SJSA1 (cell line): ENCODE measurements at regions not wholly inside any gene's neighbourhood (a gene's known extent, or its start where the extent isn't known, plus 50 kb on each side); places are given as distances from the start of the nearest gene placed in this dataset.

Experiments
- DNase-seq, 2 experiments: peaks; one replicate each; pipeline ENCODE4 v3.0.0-alpha.2; 2015 to 2020; ENCODE audit warnings: low spot score in 2 of 2, low read depth in 1 of 2
- H3K27ac ChIP-seq: fragments of 250-450 bp; sonication (Bioruptor Pico); 2 replicates; pipeline ENCODE4 v1.5.1; 2020; ENCODE audit warnings: mild to moderate bottlenecking, moderate library complexity
- H3K27me3 ChIP-seq: fragments of 250-450 bp; sonication (Bioruptor Pico); replicated peaks from 2 replicates; pipeline ENCODE4 v1.5.1; 2020; ENCODE audit warnings: mild to moderate bottlenecking, moderate library complexity
- H3K36me3 ChIP-seq: fragments of 250-450 bp; sonication (Bioruptor Pico); 2 replicates; pipeline ENCODE4 v1.5.1; 2020; ENCODE audit warnings: mild to moderate bottlenecking
- H3K4me1 ChIP-seq: fragments of 250-450 bp; sonication (Bioruptor Pico); replicated peaks from 2 replicates; pipeline ENCODE4 v1.6.1; 2021; ENCODE audit warnings: mild to moderate bottlenecking
- H3K4me3 ChIP-seq: fragments of 250-450 bp; sonication (Bioruptor Pico); 2 replicates; pipeline ENCODE4 v1.5.1; 2020; ENCODE audit warnings: mild to moderate bottlenecking
- H3K9me3 ChIP-seq: fragments of 250-450 bp; sonication (Bioruptor Pico); replicated peaks from 2 replicates; pipeline ENCODE4 v1.5.1; 2020; ENCODE audit warnings: mild to moderate bottlenecking

DNA sequence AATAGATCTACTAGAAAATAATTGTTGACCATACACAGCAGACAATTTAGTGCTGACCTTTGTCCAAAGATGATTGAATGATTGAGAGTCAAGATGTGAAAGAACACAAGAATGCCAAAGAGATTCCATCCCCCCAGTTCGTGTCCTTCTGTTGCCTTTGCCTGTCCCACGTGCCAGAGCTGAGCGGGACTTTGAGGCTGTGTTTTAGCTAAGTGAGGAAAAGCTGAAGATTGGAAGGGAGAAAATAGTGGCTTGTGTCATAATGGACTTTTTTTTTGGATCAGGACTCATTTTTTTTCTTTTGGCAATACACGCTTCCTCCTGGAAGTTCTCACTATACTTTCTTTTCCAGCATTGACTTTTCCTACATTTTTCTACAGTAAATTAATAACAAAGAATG is 206.6 kb upstream of the MDFIC2 start:
- Histone ChIP-seq H3K9me3 (no peaks in the 10 kb centered on the region), H3K27ac (no peak overlapping the region), H3K36me3 (no peaks in the 10 kb centered on the region), H3K4me1 (no peaks in the 10 kb centered on the region), H3K4me3 (no peak overlapping the region), H3K27me3 (0 out of 2 replicates have a peak, but pooled peaks cover 4% of the 10 kb centered on the region)
- DNase-seq, result no peak

- 0 out of 2 replicates have a peak, but pooled peaks cover 4% of the 10 kb centered on the region for H3K27me3 ChIP-seq
- no peaks in the 10 kb centered on the region for H3K9me3 ChIP-seq
- H3K4me3 ChIP-seq, result no peak overlapping the region
- no peaks in the 10 kb centered on the region for H3K4me1 ChIP-seq
- no peak overlapping the region for H3K27ac ChIP-seq
- no peaks in the 10 kb centered on the region for H3K36me3 ChIP-seq
- DNase-seq, result no peak
Measured at GRCh38 chr3:70518356-70518755, 205.9 kb upstream of the MDFIC2 start.

DNA sequence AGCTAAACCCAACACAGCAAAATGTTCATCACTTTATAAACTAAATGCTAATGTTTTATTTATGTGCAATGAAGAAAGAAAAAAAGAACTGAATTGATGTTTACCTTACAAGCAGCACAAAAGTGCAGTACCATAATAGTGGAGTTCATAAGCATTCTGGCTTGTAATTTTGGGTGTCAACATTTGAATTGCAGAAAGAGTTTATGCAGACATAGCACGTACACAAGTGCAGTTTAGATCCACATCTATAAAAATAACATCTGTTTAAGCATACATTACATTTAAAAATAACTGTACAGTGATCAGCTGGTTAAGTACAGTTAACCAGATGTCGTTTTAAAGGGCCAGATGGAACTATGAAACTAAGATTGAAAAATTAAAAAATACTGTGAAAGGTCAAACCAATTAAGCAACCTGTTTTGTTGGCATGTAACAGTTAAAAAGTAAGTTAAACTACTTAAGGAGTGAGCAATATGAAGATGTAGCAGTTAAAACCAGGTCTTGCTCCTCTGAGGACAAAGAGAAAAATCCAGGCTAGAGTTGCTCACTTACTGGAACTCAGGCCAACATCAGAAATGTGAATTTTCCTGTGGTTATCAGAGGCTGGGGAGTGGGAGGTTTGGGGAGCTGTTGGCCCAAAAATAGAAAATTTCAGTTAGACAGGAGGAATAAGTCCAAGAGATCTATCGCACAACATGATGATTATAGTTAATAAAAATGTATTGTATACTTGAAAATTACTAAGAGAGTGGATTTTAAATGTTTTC is 204.9 kb upstream of the MDFIC2 start:
- Histone ChIP-seq H3K27me3 (0 out of 2 replicates have a peak, but pooled peaks cover 4% of the 10 kb centered on the region), H3K27ac (no peak overlapping the region), H3K4me3 (no peak overlapping the region), H3K4me1 (no peaks in the 10 kb centered on the region), H3K36me3 (no peaks in the 10 kb centered on the region), H3K9me3 (no peaks in the 10 kb centered on the region)
- no peak for DNase-seq

GRCh38 chr3:70516076-70516475 is 203.6 kb upstream of the MDFIC2 start:
- no peak overlapping the region for H3K4me3 ChIP-seq
- DNase-seq, result no peak
- H3K27ac ChIP-seq, result no peak overlapping the region
- no peaks in the 10 kb centered on the region for H3K9me3 ChIP-seq
- H3K4me1 ChIP-seq, result no peaks in the 10 kb centered on the region
- no peaks in the 10 kb centered on the region for H3K36me3 ChIP-seq
- H3K27me3 ChIP-seq, result 0 out of 2 replicates have a peak, but pooled peaks cover 4% of the 10 kb centered on the region

DNA sequence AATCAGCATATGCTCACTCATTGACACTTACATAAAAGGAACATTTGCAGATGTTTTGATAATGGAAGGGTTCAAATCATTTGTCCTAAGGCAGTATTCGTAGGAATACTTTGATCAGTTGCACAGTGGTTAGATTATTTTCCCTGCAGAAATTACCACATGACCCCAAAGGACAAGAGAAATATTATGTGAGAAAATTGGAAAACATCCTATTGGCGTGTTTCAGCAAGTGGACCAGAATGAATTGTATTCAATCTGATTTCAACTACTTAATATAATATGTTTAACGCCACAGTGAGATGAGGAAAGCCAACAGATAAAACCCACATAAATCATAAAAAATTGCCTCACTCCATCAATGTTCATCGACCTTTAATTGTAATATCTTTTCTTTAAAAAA is 195.0 kb upstream of the MDFIC2 start:
- peaks cover 7% of the 10 kb centered on the region; the same call in 1 of the 2 replicates for H3K27me3 ChIP-seq
- H3K4me1 ChIP-seq, result no peaks in the 10 kb centered on the region
- H3K9me3 ChIP-seq, result no peaks in the 10 kb centered on the region
- no peak overlapping the region for H3K4me3 ChIP-seq
- DNase-seq, result no peak
- no peak overlapping the region for H3K27ac ChIP-seq
- H3K36me3 ChIP-seq, result no peaks in the 10 kb centered on the region

DNA sequence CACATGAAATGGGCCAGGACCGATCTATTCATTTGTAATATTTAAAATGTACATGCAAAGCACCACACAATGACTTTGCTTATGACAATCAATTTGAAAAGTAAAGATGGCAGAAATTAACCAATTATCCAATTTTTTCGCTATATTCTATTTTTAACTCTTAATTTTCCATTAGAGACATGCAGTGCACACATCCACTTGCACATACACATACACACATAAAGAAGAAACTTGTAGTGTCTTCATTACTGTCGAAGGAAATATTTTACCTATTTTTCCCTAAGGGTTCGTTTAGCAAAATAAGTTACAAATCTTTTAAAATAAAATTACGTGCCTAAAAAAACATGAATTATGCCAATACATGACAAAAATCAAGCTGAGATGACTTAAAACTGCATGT is 194.3 kb upstream of the MDFIC2 start:
- H3K9me3 ChIP-seq, result no peaks in the 10 kb centered on the region
- no peaks in the 10 kb centered on the region for H3K4me1 ChIP-seq
- no peak overlapping the region for H3K4me3 ChIP-seq
- no peak overlapping the region for H3K27ac ChIP-seq
- no peak for DNase-seq
- H3K36me3 ChIP-seq, result no peaks in the 10 kb centered on the region
- H3K27me3 ChIP-seq, result peaks cover 7% of the 10 kb centered on the region; the same call in 1 of the 2 replicates

GRCh38 chr3:70501561-70501960 is 189.1 kb upstream of the MDFIC2 start:
- H3K27ac ChIP-seq, result no peak overlapping the region
- no peaks in the 10 kb centered on the region for H3K9me3 ChIP-seq
- H3K36me3 ChIP-seq, result no peaks in the 10 kb centered on the region
- DNase-seq, result no peak
- H3K4me1 ChIP-seq, result no peaks in the 10 kb centered on the region
- H3K4me3 ChIP-seq, result no peak overlapping the region
- no peaks in the 10 kb centered on the region for H3K27me3 ChIP-seq

GRCh38 chr3:70488816-70489215 is 176.4 kb upstream of the MDFIC2 start:
- no peak overlapping the region for H3K4me3 ChIP-seq
- H3K4me1 ChIP-seq, result no peaks in the 10 kb centered on the region
- no peaks in the 10 kb centered on the region for H3K36me3 ChIP-seq
- DNase-seq, result no peak
- H3K27me3 ChIP-seq, result peaks cover 5% of the 10 kb centered on the region; the same call in 1 of the 2 replicates
- H3K27ac ChIP-seq, result no peak overlapping the region
- no peaks in the 10 kb centered on the region for H3K9me3 ChIP-seq

GRCh38 chr3:70488131-70488530 is 175.7 kb upstream of the MDFIC2 start:
- Histone ChIP-seq H3K4me1 (no peaks in the 10 kb centered on the region), H3K27me3 (peaks cover 5% of the 10 kb centered on the region; the same call in 1 of the 2 replicates), H3K9me3 (no peaks in the 10 kb centered on the region), H3K4me3 (no peak overlapping the region), H3K36me3 (no peaks in the 10 kb centered on the region), H3K27ac (no peak overlapping the region)
- no peak for DNase-seq

GRCh38 chr3:70486414-70487017 is 174.1 kb upstream of the MDFIC2 start:
- Histone ChIP-seq H3K4me1 (no peaks in the 10 kb centered on the region), H3K4me3 (no peak overlapping the region), H3K9me3 (no peaks in the 10 kb centered on the region)

DNA sequence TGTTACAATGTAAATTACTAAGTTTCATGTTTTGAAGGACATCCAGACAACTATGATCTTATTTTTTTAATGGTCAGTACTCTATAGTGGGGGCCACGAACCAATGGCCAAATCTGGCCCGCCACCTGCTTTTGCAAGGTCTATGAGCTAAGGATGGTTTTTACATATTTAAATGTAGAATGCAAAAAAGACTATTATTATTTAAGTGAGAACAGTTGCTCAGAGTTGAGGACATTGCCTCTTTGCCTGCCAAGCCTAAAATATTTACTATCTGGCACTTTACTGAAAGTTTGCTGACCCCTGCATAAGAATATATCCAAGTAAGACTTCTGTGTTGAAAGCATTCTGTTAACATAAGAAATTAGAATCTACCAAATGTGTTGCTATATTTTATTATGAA is 163.7 kb upstream of the MDFIC2 start:
- no peak for DNase-seq

More at GRCh38 chr3:70486414-70487017, 174.1 kb upstream of the MDFIC2 start:
- H3K27ac ChIP-seq, result no peak overlapping the region
- no peaks in the 10 kb centered on the region for H3K36me3 ChIP-seq
- DNase-seq, result no peak
- 0 out of 2 replicates have a peak, but pooled peaks cover 5% of the 10 kb centered on the region for H3K27me3 ChIP-seq

DNA sequence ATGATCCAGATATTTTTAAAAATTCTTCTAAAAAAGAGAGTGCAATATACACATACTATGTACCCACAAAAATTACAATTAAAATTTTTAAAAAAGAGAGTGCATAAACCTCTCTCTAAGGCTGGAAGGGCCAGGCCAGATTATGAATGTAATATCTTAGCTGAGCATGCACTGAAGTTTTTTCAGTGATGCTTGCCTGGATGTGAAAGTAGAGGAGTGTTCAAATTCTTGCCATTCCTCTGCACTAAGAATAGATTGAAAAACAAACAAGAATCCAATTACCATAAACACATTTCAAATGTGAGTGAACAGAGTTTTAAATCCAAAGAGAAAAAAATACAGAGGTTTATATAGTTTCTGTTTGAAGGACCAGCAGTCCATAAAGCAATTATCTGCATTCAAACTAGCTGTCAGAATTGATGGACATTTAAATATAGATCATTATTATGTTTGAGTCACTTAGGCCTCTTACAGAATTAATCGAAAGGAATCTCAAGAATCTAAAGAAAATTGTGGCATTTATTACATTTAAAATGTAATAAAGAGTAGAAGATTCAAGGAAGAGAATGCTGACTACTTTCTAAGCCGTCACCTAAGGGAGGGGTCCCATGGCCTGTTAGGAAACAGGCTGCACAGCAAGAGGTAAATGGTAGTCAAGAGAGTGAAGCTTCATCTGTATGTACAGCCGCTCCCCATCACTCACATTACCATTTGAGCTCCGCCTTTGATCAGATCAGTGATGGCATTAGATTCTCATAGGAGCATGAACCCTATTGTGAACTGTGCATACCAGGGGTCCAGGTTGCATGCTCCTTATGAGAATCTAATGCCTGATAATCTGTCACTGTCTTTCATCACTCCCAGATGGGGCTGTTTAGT is 159.3 kb upstream of the MDFIC2 start:
- Histone ChIP-seq H3K36me3 (no peaks in the 10 kb centered on the region), H3K27me3 (no peaks in the 10 kb centered on the region), H3K9me3 (no peaks in the 10 kb centered on the region), H3K4me1 (peaks cover 25% of the 10 kb centered on the region), H3K4me3 (no peak overlapping the region), H3K27ac (peak overlapping the region; percentile 68)
- peak in 1 of 2 experiments; percentile 50 for DNase-seq

More for the DNA sequence above, 163.7 kb upstream of the MDFIC2 start:
- Histone ChIP-seq H3K4me1 (peaks cover 16% of the 10 kb centered on the region), H3K4me3 (no peak overlapping the region), H3K9me3 (no peaks in the 10 kb centered on the region), H3K27ac (no peak overlapping the region), H3K36me3 (no peaks in the 10 kb centered on the region), H3K27me3 (no peaks in the 10 kb centered on the region)

- Histone ChIP-seq H3K4me3 (no peak overlapping the region), H3K27ac (no peak overlapping the region), H3K27me3 (no peaks in the 10 kb centered on the region), H3K9me3 (no peaks in the 10 kb centered on the region), H3K36me3 (no peaks in the 10 kb centered on the region), H3K4me1 (peaks cover 8% of the 10 kb centered on the region)
- no peak for DNase-seq
Measured at GRCh38 chr3:70466096-70466495, 153.7 kb upstream of the MDFIC2 start.
